OCI-LY7 (cell line): ENCODE measurements at regions not wholly inside any gene's neighbourhood (a gene's known extent, or its start where the extent isn't known, plus 50 kb on each side); places are given as distances from the start of the nearest gene placed in this dataset.
A peak's percentile ranks its signal among the peaks of the same experiment; 100 is the strongest.

Experiments
- BruUV-seq: library from RNA; stranded (reverse); fragments of 400-500 nt; replicated peaks from 2 replicates; lab custom pipeline; 2021; lab: Mats Ljungman, UMichigan
- CTCF ChIA-PET: fragments of 300-600 bp; sonication (Branson Sonifier 250); formaldehyde crosslinking; loops from one replicate; lab custom pipeline; 2022; ENCODE audit warnings: antibody characterized with exemption; ENCODE audit not compliant: unreplicated experiment; lab: Charles Lee
- POLR2A ChIA-PET: fragments of 300-600 bp; sonication (Branson Sonifier 250); formaldehyde crosslinking; loops from one replicate; lab custom pipeline; 2022; ENCODE audit warnings: antibody characterized with exemption; lab: Charles Lee
- DNase-seq: peaks from one replicate; pipeline ENCODE4 v3.0.0-alpha.2; 2015; ENCODE audit warnings: low spot score
- H2AFZ ChIP-seq: fragments of 200-600 bp; sonication (generic), shearing (Covaris generic); 2 replicates; pipeline ENCODE4 v1.6.1; 2014; ENCODE audit warnings: mild to moderate bottlenecking, antibody characterized with exemption, low read length, moderate library complexity
- H3K27ac ChIP-seq: fragments of 200-600 bp; sonication (generic); 2 replicates; pipeline ENCODE4 v1.5.1; 2014; ENCODE audit warnings: mixed run types, low read depth, mild to moderate bottlenecking, moderate library complexity, low read length, inconsistent platforms; ENCODE audit not compliant: poor library complexity, severe bottlenecking
- H3K36me3 ChIP-seq: fragments of 200-600 bp; sonication (generic); 2 replicates; pipeline ENCODE4 v1.6.1; 2014; ENCODE audit warnings: mild to moderate bottlenecking, antibody characterized with exemption, low read length, moderate library complexity, mixed read lengths; ENCODE audit not compliant: insufficient read depth
- H3K4me1 ChIP-seq: fragments of 200-600 bp; sonication (generic); 2 replicates; pipeline ENCODE4 v1.5.1; 2014; ENCODE audit warnings: mild to moderate bottlenecking, low read length; ENCODE audit not compliant: insufficient read depth, poor library complexity, severe bottlenecking
- H3K4me2 ChIP-seq: fragments of 200-600 bp; sonication (generic); 2 replicates; pipeline ENCODE4 v1.6.1; 2014; ENCODE audit warnings: mild to moderate bottlenecking, low read length
- H3K4me3 ChIP-seq: fragments of 200-600 bp; sonication (generic); 2 replicates; pipeline ENCODE4 v1.5.1; 2014; ENCODE audit warnings: mild to moderate bottlenecking, low read depth, low read length; ENCODE audit not compliant: poor library complexity, severe bottlenecking
- H3K79me2 ChIP-seq: fragments of 200-600 bp; sonication (generic); 2 replicates; pipeline ENCODE4 v1.6.1; 2016; ENCODE audit warnings: low read depth, mild to moderate bottlenecking, low read length, moderate library complexity, mixed read lengths; ENCODE audit not compliant: insufficient read depth
- H3K9me2 ChIP-seq: fragments of 200-600 bp; sonication (generic); 2 replicates; pipeline ENCODE4 v1.6.1; 2016; ENCODE audit warnings: mild to moderate bottlenecking, low read length, mixed read lengths; ENCODE audit not compliant: insufficient read depth
- H3K9me3 ChIP-seq: fragments of 200-600 bp; sonication (generic); 2 replicates; pipeline ENCODE4 v1.6.1; 2014; ENCODE audit warnings: mild to moderate bottlenecking, mixed run types, low read length, mixed read lengths
- H4K20me1 ChIP-seq: fragments of 200-600 bp; sonication (generic); 2 replicates; pipeline ENCODE4 v1.6.1; 2014; ENCODE audit warnings: mild to moderate bottlenecking, antibody characterized with exemption, low read length, moderate library complexity, mixed read lengths; ENCODE audit not compliant: insufficient read depth
- EZH2phosphoT487 ChIP-seq: fragments of 200-600 bp; sonication (generic); IDR thresholded peaks from 2 replicates; pipeline ENCODE4 v1.6.1; 2018; ENCODE audit warnings: low read depth, borderline replicate concordance, mild to moderate bottlenecking, mixed run types, antibody characterized with exemption, low read length, moderate library complexity, mixed read lengths
- intact Hi-C: fragments of 100-400 bp; cut with micrococcal nuclease; formaldehyde crosslinking; loops from one replicate; pipeline ENCODE4 v1.10.0; 2022; ENCODE audit not compliant: unreplicated experiment
- TF ChIP-seq, protein P1 (sequence below): fragments of 200-600 bp; sonication (generic); conservative IDR thresholded peaks from 2 replicates; pipeline ENCODE4 v1.5.1; 2014; ENCODE audit warnings: mild to moderate bottlenecking, antibody characterized with exemption, low read length, moderate library complexity, mixed read lengths

DNA sequence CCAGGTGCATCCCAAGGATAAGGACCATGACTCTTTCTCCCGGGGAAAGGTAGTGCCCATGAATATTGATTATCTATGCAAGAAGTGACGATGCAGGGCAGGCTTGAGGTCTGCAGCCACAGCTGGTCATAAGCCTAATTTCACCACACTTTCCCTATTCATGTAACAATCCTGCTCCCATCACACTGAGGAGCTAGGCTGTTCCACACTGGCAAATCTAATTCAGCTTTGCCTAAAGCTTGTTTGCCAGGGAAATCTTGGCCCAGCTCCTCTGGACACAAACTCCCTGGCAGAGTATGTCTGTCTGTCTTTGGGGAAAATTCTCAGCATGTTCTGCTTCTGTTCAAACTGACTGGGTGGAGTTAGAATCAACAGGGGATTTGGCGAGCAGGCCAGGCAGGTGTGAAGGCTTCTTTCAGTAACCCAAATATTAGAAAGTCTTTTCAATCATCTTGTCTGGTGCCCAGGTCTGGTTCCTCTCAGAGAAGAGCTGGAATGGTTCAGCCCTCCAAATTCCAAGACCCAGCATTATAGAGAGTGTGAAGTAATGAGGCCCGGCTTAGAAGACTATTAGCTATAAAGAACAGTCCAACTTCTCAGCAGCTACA, 88.5 kb upstream of the SPDL1 start:
- no peak overlapping the region for H3K27ac ChIP-seq
- no peaks in the 10 kb centered on the region for H3K9me3 ChIP-seq
- no peak overlapping the region for H3K4me3 ChIP-seq
- no peaks in the 10 kb centered on the region for H3K36me3 ChIP-seq
- no peaks in the 10 kb centered on the region for H3K9me2 ChIP-seq
- H4K20me1 ChIP-seq = no peaks in the 10 kb centered on the region
- ChIA-PET CTCF (no interaction called here), POLR2A (interaction anchor here (0.6 kb wide), 1 partner anchor 26 kb away, joined by 3 read pairs; no protein-coding TSS in a partner anchor)
- no TSS peak for BruUV-seq
- H3K4me1 ChIP-seq = no peaks in the 10 kb centered on the region
- intact Hi-C loops = no loop called here
- no peak for DNase-seq
- H3K79me2 ChIP-seq = no peaks in the 10 kb centered on the region
- H2AFZ ChIP-seq = no peak overlapping the region
- no peak for TF ChIP-seq EZH2phosphoT487
- TF ChIP-seq, protein P1, sequence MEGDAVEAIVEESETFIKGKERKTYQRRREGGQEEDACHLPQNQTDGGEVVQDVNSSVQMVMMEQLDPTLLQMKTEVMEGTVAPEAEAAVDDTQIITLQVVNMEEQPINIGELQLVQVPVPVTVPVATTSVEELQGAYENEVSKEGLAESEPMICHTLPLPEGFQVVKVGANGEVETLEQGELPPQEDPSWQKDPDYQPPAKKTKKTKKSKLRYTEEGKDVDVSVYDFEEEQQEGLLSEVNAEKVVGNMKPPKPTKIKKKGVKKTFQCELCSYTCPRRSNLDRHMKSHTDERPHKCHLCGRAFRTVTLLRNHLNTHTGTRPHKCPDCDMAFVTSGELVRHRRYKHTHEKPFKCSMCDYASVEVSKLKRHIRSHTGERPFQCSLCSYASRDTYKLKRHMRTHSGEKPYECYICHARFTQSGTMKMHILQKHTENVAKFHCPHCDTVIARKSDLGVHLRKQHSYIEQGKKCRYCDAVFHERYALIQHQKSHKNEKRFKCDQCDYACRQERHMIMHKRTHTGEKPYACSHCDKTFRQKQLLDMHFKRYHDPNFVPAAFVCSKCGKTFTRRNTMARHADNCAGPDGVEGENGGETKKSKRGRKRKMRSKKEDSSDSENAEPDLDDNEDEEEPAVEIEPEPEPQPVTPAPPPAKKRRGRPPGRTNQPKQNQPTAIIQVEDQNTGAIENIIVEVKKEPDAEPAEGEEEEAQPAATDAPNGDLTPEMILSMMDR = no peak
- no peak overlapping the region for H3K4me2 ChIP-seq

DNA sequence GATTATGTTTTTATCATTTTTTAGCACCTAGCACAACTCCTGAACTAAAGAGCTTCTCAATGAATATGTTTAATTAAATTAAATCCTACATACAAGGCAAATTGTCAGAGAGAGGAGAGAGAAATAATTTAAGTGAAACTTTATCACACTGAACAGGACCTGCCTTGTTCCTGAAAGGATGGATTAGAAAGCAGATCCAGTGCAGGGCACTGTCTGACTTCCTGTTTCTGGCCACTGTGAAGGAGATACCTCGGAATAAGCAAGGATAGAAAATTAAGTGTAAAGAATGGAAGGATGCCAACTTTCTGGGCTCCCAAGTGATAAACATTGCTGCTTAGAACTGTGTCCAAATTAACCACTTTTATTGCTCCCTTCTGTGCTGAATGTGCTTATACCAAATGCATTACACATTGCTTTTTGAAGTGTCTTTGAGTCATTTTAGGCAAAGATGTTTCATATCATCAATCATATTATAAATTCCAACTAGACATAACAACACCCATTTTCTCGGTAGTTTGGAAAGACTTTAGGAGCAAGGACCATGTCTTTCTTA, 89.1 kb upstream of the SPDL1 start:
- Histone ChIP-seq H3K79me2 (no peaks in the 10 kb centered on the region), H3K9me2 (no peaks in the 10 kb centered on the region), H3K4me1 (no peaks in the 10 kb centered on the region), H4K20me1 (no peaks in the 10 kb centered on the region), H3K4me3 (no peak overlapping the region), H3K9me3 (no peaks in the 10 kb centered on the region), H3K27ac (no peak overlapping the region), H3K36me3 (no peaks in the 10 kb centered on the region), H3K4me2 (no peak overlapping the region), H2AFZ (no peak overlapping the region)
- no TSS peak for BruUV-seq
- TF ChIP-seq, protein P1 = no peak
- no peak for TF ChIP-seq EZH2phosphoT487
- no peak for DNase-seq
- intact Hi-C loops = no loop called here
- ChIA-PET CTCF (no interaction called here), POLR2A (no interaction called here)

DNA sequence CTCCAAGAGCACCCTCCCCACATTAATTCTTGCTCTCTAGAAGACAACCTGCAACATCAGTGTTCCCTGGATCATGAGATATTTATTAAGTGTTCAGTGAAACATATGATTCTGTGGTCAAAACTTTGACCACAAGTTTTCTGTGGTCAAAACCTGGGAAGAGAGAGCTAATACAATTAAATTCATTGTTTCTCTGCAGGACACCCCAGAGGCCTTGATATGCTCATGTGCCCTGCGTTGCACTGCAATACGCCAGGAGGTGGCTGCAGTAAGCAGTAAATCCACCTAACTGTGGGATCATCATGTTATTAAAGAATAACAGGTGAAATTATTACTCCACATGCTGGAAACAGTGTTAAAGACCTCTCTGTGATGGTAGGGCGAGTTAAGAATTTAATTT, 109.3 kb upstream of the SPDL1 start:
- TF ChIP-seq, protein P1 = 0 out of 2 replicates have a peak, but pooled peaks have one; percentile 34
- no peak for TF ChIP-seq EZH2phosphoT487
- Histone ChIP-seq H3K36me3 (no peaks in the 10 kb centered on the region), H3K27ac (no peak overlapping the region), H2AFZ (no peak overlapping the region), H4K20me1 (no peaks in the 10 kb centered on the region), H3K9me3 (no peaks in the 10 kb centered on the region), H3K79me2 (no peaks in the 10 kb centered on the region), H3K4me3 (no peak overlapping the region), H3K4me2 (no peak overlapping the region), H3K4me1 (no peaks in the 10 kb centered on the region), H3K9me2 (no peaks in the 10 kb centered on the region)
- DNase-seq = no peak
- intact Hi-C loops = no loop called here
- ChIA-PET POLR2A (interaction anchor here (0.5 kb wide), 1 partner anchor 18 kb away, joined by 3 read pairs; no protein-coding TSS in a partner anchor), CTCF (no interaction called here)
- BruUV-seq = no TSS peak
